Loucy (cell line): ENCODE measurements at regions not wholly inside any gene's neighbourhood (a gene's known extent, or its start where the extent isn't known, plus 50 kb on each side); places are given as distances from the start of the nearest gene placed in this dataset.

Source experiments
- CTCF ChIP-seq: fragments of 200-600 bp; sonication (generic); conservative IDR thresholded peaks from 2 replicates; pipeline ENCODE4 v1.5.1; 2014; ENCODE audit warnings: mild to moderate bottlenecking, antibody characterized with exemption, low read length
- EZH2phosphoT487 ChIP-seq: fragments of 200-600 bp; IDR thresholded peaks from 2 replicates; pipeline ENCODE4 v1.6.1; 2018; ENCODE audit warnings: antibody characterized with exemption, mild to moderate bottlenecking, moderate library complexity, borderline replicate concordance

- TF ChIP-seq CTCF (no peak), EZH2phosphoT487 (no peak)
Measured at GRCh38 chr14:82070040-82070439, 536.4 kb upstream of the SEL1L start.
